Fibroblast of skin of right biceps (primary cell): ENCODE measurements at regions not wholly inside any gene's neighbourhood (a gene's known extent, or its start where the extent isn't known, plus 50 kb on each side); places are given as distances from the start of the nearest gene placed in this dataset.

ENCODE experiments used
- DNase-seq: peaks from one replicate; pipeline ENCODE4 v3.0.0-alpha.2; 2013

GRCh38 chr3:143207338-143207961 is 87.9 kb downstream of the CHST2 start:
- peak; percentile 70 for DNase-seq

GRCh38 chr3:143208976-143209714 is 89.6 kb downstream of the CHST2 start:
- DNase-seq: no peak

- no peak for DNase-seq
These were observed 90.1 kb downstream of the CHST2 start for GRCh38 chr3:143209715-143210059.

GRCh38 chr3:143210141-143210540 is 90.6 kb downstream of the CHST2 start:
- DNase-seq: no peak

- no peak for DNase-seq
These were observed 95.5 kb downstream of the CHST2 start for GRCh38 chr3:143215059-143215458.
